ENCODE measurements at regions not wholly inside any gene's neighbourhood (a gene's known extent, or its start where the extent isn't known, plus 50 kb on each side); places are given as distances from the start of the nearest gene placed in this dataset.
"Not testable (repeated sequence)": the region's sequence is repeated elsewhere in the genome, so short reads cannot be mapped to it uniquely, and the experiment has no call there.

DNA sequence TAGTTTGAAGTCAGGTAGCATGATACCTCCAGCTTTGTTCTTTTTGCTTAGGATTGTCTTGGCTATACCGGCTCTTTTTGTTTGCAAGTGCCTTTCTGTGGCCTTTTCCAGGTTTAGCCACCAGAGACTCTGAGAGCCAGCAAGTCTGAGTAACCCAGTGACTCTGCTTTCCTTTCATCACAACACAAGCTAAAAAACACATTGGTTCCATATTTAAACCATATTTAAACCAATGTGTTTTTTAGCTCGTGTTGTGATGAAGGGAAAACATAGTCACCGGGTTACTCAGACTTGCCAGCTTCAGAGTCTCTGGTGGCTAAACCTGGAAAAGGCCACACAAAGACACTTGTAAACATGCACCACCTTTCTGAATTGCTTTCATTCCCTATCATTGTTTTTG is 493.3 kb downstream of the NTRK2 start:
- Histone ChIP-seq H3K9me3 (ENCODE audit: insufficient read depth, low read depth, low read length) (no peaks in the 10 kb centered on the region; the same call in 1 of the 2 replicates), H3K27me3 (ENCODE audit: insufficient read depth, low read length, poor library complexity, severe bottlenecking) (no peaks in the 10 kb centered on the region), H2AFZ (ENCODE audit: low read length) (no peak overlapping the region), H3F3A (ENCODE audit: low read depth) (no peaks in the 10 kb centered on the region), H3K79me2 (ENCODE audit: insufficient read depth, low read length) (no peaks in the 10 kb centered on the region), H4K20me1 (ENCODE audit: insufficient read depth, low read length, poor library complexity, severe bottlenecking) (no peaks in the 10 kb centered on the region), H3K9me2 (replicated peaks; ENCODE audit: low read depth, low read length) (no peaks in the 10 kb centered on the region), H3K36me3 (ENCODE audit: insufficient read depth, low read length) (no peaks in the 10 kb centered on the region), H3K4me1 (ENCODE audit: insufficient read depth, low read length, poor library complexity, severe bottlenecking) (no peaks in the 10 kb centered on the region), H3K9ac (ENCODE audit: low read depth, low read length, poor library complexity, severe bottlenecking) (no peak overlapping the region), H3K4me2 (ENCODE audit: low read depth, low read length, poor library complexity, severe bottlenecking) (no peak overlapping the region), H3K4me3 (ENCODE audit: low read length, poor library complexity, severe bottlenecking) (no peak overlapping the region)
- no peak for TF ChIP-seq EZH2phosphoT487 (IDR thresholded peaks at IDR 0.05; ENCODE audit: borderline replicate concordance)
- TF ChIP-seq, protein P1, sequence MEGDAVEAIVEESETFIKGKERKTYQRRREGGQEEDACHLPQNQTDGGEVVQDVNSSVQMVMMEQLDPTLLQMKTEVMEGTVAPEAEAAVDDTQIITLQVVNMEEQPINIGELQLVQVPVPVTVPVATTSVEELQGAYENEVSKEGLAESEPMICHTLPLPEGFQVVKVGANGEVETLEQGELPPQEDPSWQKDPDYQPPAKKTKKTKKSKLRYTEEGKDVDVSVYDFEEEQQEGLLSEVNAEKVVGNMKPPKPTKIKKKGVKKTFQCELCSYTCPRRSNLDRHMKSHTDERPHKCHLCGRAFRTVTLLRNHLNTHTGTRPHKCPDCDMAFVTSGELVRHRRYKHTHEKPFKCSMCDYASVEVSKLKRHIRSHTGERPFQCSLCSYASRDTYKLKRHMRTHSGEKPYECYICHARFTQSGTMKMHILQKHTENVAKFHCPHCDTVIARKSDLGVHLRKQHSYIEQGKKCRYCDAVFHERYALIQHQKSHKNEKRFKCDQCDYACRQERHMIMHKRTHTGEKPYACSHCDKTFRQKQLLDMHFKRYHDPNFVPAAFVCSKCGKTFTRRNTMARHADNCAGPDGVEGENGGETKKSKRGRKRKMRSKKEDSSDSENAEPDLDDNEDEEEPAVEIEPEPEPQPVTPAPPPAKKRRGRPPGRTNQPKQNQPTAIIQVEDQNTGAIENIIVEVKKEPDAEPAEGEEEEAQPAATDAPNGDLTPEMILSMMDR (conservative IDR thresholded peaks at IDR 0.05; ENCODE audit: low read length), result no peak

DNA sequence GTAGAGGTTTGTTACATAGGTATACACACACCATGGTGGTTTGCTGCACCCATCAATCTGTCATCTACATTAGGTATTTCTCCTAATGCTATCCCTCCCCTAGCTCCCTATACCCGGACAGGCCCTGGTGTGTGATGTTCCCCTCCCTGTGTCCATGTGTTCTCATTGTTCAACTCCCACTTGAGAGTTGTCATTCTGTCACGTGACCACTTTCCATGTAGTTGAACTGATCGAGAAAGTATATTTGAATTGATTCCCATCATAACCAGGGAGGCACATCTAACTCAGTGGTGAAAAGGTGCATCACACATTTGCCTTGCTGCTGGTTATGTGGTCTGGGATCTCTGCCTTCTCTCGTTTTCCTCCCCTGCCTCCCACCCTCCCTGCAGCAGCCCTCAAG is 491.4 kb downstream of the NTRK2 start:
- H3K4me3 ChIP-seq (ENCODE audit: low read length, poor library complexity, severe bottlenecking); H3K9ac ChIP-seq (ENCODE audit: low read depth, low read length, poor library complexity, severe bottlenecking); H2AFZ ChIP-seq (ENCODE audit: low read length); H3K27me3 ChIP-seq (ENCODE audit: insufficient read depth, low read length, poor library complexity, severe bottlenecking); H3F3A ChIP-seq (ENCODE audit: low read depth); H3K9me3 ChIP-seq (ENCODE audit: insufficient read depth, low read depth, low read length); H3K4me2 ChIP-seq (ENCODE audit: low read depth, low read length, poor library complexity, severe bottlenecking); H3K36me3 ChIP-seq (ENCODE audit: insufficient read depth, low read length); H4K20me1 ChIP-seq (ENCODE audit: insufficient read depth, low read length, poor library complexity, severe bottlenecking); H3K4me1 ChIP-seq (ENCODE audit: insufficient read depth, low read length, poor library complexity, severe bottlenecking); H3K79me2 ChIP-seq (ENCODE audit: insufficient read depth, low read length); H3K9me2 ChIP-seq (replicated peaks; ENCODE audit: low read depth, low read length): not testable (repeated sequence)

DNA sequence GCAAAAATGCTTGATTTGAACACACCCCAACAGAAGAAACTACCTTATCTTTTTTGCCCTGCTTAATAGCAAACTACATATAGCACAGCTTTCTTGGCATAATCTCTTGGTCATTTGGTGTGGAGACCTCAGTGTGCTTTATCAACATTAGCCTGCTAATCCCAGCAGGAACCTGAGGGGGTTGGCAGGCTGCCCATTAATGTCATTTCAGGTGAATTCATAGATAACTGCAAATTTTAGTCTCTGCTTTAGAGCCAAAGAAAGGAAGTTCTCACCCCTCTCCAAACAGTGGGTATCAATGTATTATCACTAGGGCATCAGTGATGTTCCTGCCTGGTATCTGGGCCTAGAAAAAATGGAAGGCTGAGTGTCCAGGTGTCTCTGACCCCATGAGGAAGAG is 489.0 kb downstream of the NTRK2 start:
- Histone ChIP-seq H3K9me2 (replicated peaks; ENCODE audit: low read depth, low read length) (no peaks in the 10 kb centered on the region), H2AFZ (ENCODE audit: low read length) (no peak overlapping the region), H3K4me1 (ENCODE audit: insufficient read depth, low read length, poor library complexity, severe bottlenecking) (no peaks in the 10 kb centered on the region), H3K36me3 (ENCODE audit: insufficient read depth, low read length) (no peaks in the 10 kb centered on the region), H3K27me3 (ENCODE audit: insufficient read depth, low read length, poor library complexity, severe bottlenecking) (no peaks in the 10 kb centered on the region), H3K4me2 (ENCODE audit: low read depth, low read length, poor library complexity, severe bottlenecking) (no peak overlapping the region), H3K9ac (ENCODE audit: low read depth, low read length, poor library complexity, severe bottlenecking) (no peak overlapping the region), H3K79me2 (ENCODE audit: insufficient read depth, low read length) (no peaks in the 10 kb centered on the region), H3F3A (ENCODE audit: low read depth) (no peaks in the 10 kb centered on the region), H4K20me1 (ENCODE audit: insufficient read depth, low read length, poor library complexity, severe bottlenecking) (no peaks in the 10 kb centered on the region), H3K4me3 (ENCODE audit: low read length, poor library complexity, severe bottlenecking) (no peak overlapping the region), H3K9me3 (ENCODE audit: insufficient read depth, low read depth, low read length) (no peaks in the 10 kb centered on the region)
- no peak for TF ChIP-seq EZH2phosphoT487 (IDR thresholded peaks at IDR 0.05; ENCODE audit: borderline replicate concordance)
- TF ChIP-seq, protein P1 (conservative IDR thresholded peaks at IDR 0.05; ENCODE audit: low read length), result no peak

DNA sequence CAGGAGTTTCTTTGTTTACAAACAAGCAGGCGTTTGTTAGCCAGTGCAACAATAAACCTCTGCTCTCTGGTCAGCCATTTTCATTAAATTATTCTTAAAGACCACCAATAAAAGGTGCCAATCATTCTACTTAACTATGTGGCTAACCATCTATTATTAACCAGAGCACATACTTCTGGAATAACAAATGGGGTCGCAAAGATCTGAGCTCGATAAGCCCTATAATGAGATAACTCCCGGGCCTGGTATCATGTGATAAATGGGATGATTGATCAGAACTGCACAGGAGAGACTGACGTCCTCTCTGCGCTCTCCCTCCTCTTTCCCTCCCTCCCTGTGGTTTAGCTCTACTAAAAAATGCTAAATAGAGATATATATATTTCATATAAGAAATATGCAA is 488.2 kb downstream of the NTRK2 start:
- H3K4me1 ChIP-seq (ENCODE audit: insufficient read depth, low read length, poor library complexity, severe bottlenecking), result no peaks in the 10 kb centered on the region
- H3K9me3 ChIP-seq (ENCODE audit: insufficient read depth, low read depth, low read length), result no peaks in the 10 kb centered on the region
- no peaks in the 10 kb centered on the region for H3K27me3 ChIP-seq (ENCODE audit: insufficient read depth, low read length, poor library complexity, severe bottlenecking)
- no peaks in the 10 kb centered on the region for H3K79me2 ChIP-seq (ENCODE audit: insufficient read depth, low read length)
- H3K9ac ChIP-seq (ENCODE audit: low read depth, low read length, poor library complexity, severe bottlenecking), result no peak overlapping the region
- H4K20me1 ChIP-seq (ENCODE audit: insufficient read depth, low read length, poor library complexity, severe bottlenecking), result no peaks in the 10 kb centered on the region
- no peak overlapping the region for H3K4me2 ChIP-seq (ENCODE audit: low read depth, low read length, poor library complexity, severe bottlenecking)
- H3K9me2 ChIP-seq (replicated peaks; ENCODE audit: low read depth, low read length), result no peaks in the 10 kb centered on the region
- TF ChIP-seq, protein P1 (conservative IDR thresholded peaks at IDR 0.05; ENCODE audit: low read length), result no peak
- TF ChIP-seq EZH2phosphoT487 (IDR thresholded peaks at IDR 0.05; ENCODE audit: borderline replicate concordance), result no peak
- no peak overlapping the region for H3K4me3 ChIP-seq (ENCODE audit: low read length, poor library complexity, severe bottlenecking)
- no peaks in the 10 kb centered on the region for H3K36me3 ChIP-seq (ENCODE audit: insufficient read depth, low read length)
- H2AFZ ChIP-seq (ENCODE audit: low read length), result no peak overlapping the region
- no peaks in the 10 kb centered on the region for H3F3A ChIP-seq (ENCODE audit: low read depth)

Measured in Loucy (cell line).